ENCODE measurements at regions not wholly inside any gene's neighbourhood (a gene's known extent, or its start where the extent isn't known, plus 50 kb on each side); places are given as distances from the start of the nearest gene placed in this dataset.

- no peak for DNase-seq (ENCODE audit: low read depth)
These were observed 60.6 kb downstream of the ARL6IP4 start for GRCh38 chr12:123041042-123041531.

- no peak for DNase-seq (ENCODE audit: low read depth)
These were observed 59.6 kb downstream of the ARL6IP4 start for GRCh38 chr12:123040106-123040505.

GRCh38 chr12:123038966-123039365, 58.5 kb downstream of the ARL6IP4 start:
- DNase-seq (ENCODE audit: low read depth) = no peak

DNA sequence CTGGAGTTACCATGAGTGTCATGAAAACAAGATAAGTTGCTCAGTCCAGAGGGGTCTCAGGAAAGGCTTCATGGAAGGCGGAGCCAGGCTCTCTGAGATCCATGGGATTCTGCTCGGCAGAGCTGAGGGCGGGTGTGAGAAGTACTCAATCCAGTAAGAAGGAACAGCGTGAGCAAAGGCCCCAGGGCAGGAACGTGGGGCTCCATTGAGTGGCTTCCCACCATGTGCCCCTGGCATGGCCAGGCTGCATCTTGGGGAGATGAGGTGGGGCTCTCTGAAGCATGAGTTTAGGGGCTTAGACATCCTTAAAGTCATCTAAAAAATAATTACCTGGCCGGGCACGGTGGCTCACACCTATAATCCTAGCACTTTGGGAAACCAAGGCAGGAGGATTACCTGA, 58.0 kb downstream of the ARL6IP4 start:
- no peak for DNase-seq (ENCODE audit: low read depth)

- DNase-seq (ENCODE audit: low read depth) = no peak
These were observed 57.3 kb downstream of the ARL6IP4 start for GRCh38 chr12:123037791-123038190.

DNA sequence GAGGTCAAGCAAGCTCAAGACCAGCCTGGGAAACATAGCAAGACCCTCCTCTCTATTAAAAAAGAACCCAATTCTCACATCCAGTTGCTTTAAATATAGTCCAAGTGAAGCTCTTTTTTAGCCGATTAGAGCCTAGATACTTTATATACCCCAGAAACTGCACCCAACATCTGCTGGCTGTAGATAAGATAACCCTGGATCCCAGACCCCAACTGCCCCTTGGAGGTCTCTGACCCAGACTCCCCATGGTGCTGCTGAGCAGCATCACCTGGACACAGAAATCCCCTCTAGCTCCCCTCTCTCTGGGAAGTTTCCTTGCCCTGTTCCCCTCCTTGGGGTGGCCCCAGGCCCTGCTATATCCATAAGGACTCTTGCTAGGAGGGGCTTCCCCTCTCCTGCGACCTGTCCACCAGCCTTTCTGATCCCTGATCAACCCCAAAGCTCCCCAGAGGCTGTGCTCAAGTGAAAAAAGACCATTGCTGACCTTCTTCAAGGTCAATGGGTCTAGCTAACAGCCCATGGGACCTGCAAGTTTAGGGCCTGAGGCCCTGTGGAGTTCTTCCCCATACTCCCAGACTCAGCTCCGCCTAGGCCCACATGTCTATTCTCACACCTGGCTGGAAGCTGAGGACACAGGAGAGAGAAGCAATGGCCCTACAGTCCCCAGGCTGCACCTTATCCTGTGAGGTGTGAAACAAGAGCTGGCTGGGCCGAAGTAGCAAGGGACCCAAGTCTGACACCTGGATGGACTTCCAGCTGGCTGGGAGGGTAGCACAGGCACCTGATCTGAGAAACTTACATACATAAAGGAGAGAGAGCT, 56.2 kb downstream of the ARL6IP4 start:
- no peak for DNase-seq (ENCODE audit: low read depth)

DNA sequence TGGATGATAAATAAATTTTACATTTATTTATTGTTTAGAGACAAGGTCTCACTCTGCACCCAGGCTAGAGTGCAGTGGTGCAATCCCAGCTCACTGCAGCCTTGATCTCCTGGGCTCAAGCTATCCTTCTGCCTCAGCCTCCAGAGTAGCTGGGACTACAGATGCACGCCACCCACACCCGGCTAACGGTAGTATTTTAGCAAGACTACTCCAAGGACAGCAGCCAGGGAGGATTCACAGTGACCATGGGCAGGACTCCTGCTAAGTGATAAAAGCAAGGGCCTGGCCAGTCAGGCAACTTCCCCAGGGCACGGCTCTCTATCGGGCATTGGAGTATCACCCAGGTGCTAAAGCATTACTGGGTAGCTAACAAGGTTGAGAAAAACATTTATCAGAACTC, 55.4 kb downstream of the ARL6IP4 start:
- no peak for DNase-seq (ENCODE audit: low read depth)

- no peak for DNase-seq (ENCODE audit: low read depth)
These were observed 54.4 kb downstream of the ARL6IP4 start for GRCh38 chr12:123034865-123035264.

- no peak for DNase-seq (ENCODE audit: low read depth)
These were observed 53.6 kb downstream of the ARL6IP4 start for GRCh38 chr12:123034022-123034541.

GRCh38 chr12:123033392-123034021, 53.0 kb downstream of the ARL6IP4 start:
- DNase-seq (ENCODE audit: low read depth) = no peak

- DNase-seq (ENCODE audit: low read depth) = no peak
These were observed 52.4 kb downstream of the ARL6IP4 start for GRCh38 chr12:123032736-123033391.
